IMR-90 (cell line): ENCODE measurements at regions not wholly inside any gene's neighbourhood (a gene's known extent, or its start where the extent isn't known, plus 50 kb on each side); places are given as distances from the start of the nearest gene placed in this dataset.

ENCODE experiments used
- ATAC-seq: fragments of 200-7000 bp; cut with Tn5 transposase; 2 replicates; pipeline ENCODE4 v1.9.1; 2020; ENCODE audit warnings: low read depth, mild to moderate bottlenecking, moderate library complexity
- BruUV-seq: library from RNA; stranded (reverse); fragments of 400-500 nt; replicated peaks from 2 replicates; lab custom pipeline; 2021; lab: Mats Ljungman, UMichigan
- CTCF ChIA-PET: fragments of 300-600 bp; formaldehyde crosslinking; extraction: SDS; loops from one replicate; lab custom pipeline; 2021; ENCODE audit warnings: antibody characterized with exemption; lab: Yijun Ruan, JAX
- POLR2A ChIA-PET: fragments of 300-600 bp; sonication (Branson Sonifier 250); formaldehyde crosslinking; loops from one replicate; lab custom pipeline; 2022; ENCODE audit warnings: antibody characterized with exemption; ENCODE audit not compliant: unreplicated experiment; lab: Charles Lee
- DNase-seq: peaks from one replicate; pipeline ENCODE4 v3.0.0; 2013
- H2AFZ ChIP-seq: replicated peaks from 2 replicates; pipeline ENCODE3; 2013; ENCODE audit warnings: low read length, mild to moderate bottlenecking; ENCODE audit not compliant: poor library complexity
- H2AK5ac ChIP-seq: 2 replicates; pipeline ENCODE4 v1.6.1; 2013; ENCODE audit warnings: low read depth, low read length, inconsistent platforms
- H2AK9ac ChIP-seq: replicated peaks from 2 replicates; pipeline ENCODE3; 2013; ENCODE audit warnings: mild to moderate bottlenecking, low read depth, low read length, moderate library complexity; ENCODE audit not compliant: poor library complexity
- H2BK120ac ChIP-seq: 2 replicates; pipeline ENCODE4 v1.6.1; 2013; ENCODE audit warnings: low read depth, low read length, inconsistent platforms
- H2BK15ac ChIP-seq: 3 replicates; pipeline ENCODE4 v1.6.1; 2013; ENCODE audit warnings: low read depth, low read length, inconsistent platforms
- H2BK20ac ChIP-seq: 2 replicates; pipeline ENCODE4 v1.6.1; 2013; ENCODE audit warnings: low read depth, mild to moderate bottlenecking, inconsistent platforms, low read length, moderate library complexity
- H2BK5ac ChIP-seq: 2 replicates; pipeline ENCODE4 v1.6.1; 2013; ENCODE audit warnings: mild to moderate bottlenecking, low read depth, low read length, inconsistent platforms; ENCODE audit not compliant: poor library complexity, severe bottlenecking
- H3K14ac ChIP-seq: replicated peaks from 2 replicates; pipeline ENCODE4 v1.6.1; 2013; ENCODE audit warnings: low read depth, low read length, inconsistent platforms
- H3K18ac ChIP-seq: 2 replicates; pipeline ENCODE4 v1.6.1; 2013; ENCODE audit warnings: low read depth, low read length, control low read depth
- H3K23ac ChIP-seq: 2 replicates; pipeline ENCODE4 v1.6.1; 2013; ENCODE audit warnings: low read depth, low read length, inconsistent platforms
- H3K27ac ChIP-seq: 2 replicates; pipeline ENCODE4 v1.5.1; 2013; ENCODE audit warnings: mild to moderate bottlenecking, control low read depth, low read length; ENCODE audit not compliant: insufficient read depth
- H3K27me3 ChIP-seq: 2 replicates; pipeline ENCODE4 v1.6.1; 2013; ENCODE audit warnings: low read length; ENCODE audit not compliant: control insufficient read depth, insufficient read depth
- H3K36me3 ChIP-seq: 2 replicates; pipeline ENCODE4 v1.6.1; 2013; ENCODE audit warnings: low read length, mixed read lengths; ENCODE audit not compliant: control insufficient read depth, insufficient read depth
- H3K4ac ChIP-seq: 2 replicates; pipeline ENCODE4 v1.6.1; 2013; ENCODE audit warnings: low read depth, low read length, inconsistent platforms
- H3K4me1 ChIP-seq: 2 replicates; pipeline ENCODE4 v1.6.1; 2013; ENCODE audit warnings: low read length, mixed read lengths; ENCODE audit not compliant: control insufficient read depth, insufficient read depth
- H3K4me2 ChIP-seq: 2 replicates; pipeline ENCODE4 v1.6.1; 2013; ENCODE audit warnings: low read depth, mild to moderate bottlenecking, control low read depth, low read length, moderate library complexity
- H3K4me3 ChIP-seq: 2 replicates; pipeline ENCODE4 v1.5.1; 2013; ENCODE audit warnings: low read depth, mild to moderate bottlenecking, control low read depth, low read length, moderate library complexity; ENCODE audit not compliant: insufficient read depth
- H3K56ac ChIP-seq: 2 replicates; pipeline ENCODE4 v1.6.1; 2013; ENCODE audit warnings: low read length, inconsistent platforms; ENCODE audit not compliant: insufficient read depth; ENCODE audit errors: extremely low read depth
- H3K79me1 ChIP-seq, 2 experiments: 2 replicates each; pipeline ENCODE4 v1.6.1; 2013; ENCODE audit warnings: low read length in 2 of 2, inconsistent platforms in 1 of 2, low read depth in 1 of 2
- H3K9ac ChIP-seq: 2 replicates; pipeline ENCODE4 v1.6.1; 2013; ENCODE audit warnings: low read depth, low read length, control low read depth
- H3K9me1 ChIP-seq: 2 replicates; pipeline ENCODE4 v1.6.1; 2013; ENCODE audit warnings: low read length, inconsistent platforms; ENCODE audit not compliant: insufficient read depth
- H3K9me3 ChIP-seq: 2 replicates; pipeline ENCODE4 v1.6.1; 2013; ENCODE audit warnings: low read length; ENCODE audit not compliant: control insufficient read depth, insufficient read depth
- H4K20me1 ChIP-seq: 2 replicates; pipeline ENCODE4 v1.6.1; 2013; ENCODE audit warnings: low read length, inconsistent platforms; ENCODE audit not compliant: insufficient read depth
- H4K5ac ChIP-seq: 2 replicates; pipeline ENCODE4 v1.6.1; 2013; ENCODE audit warnings: mild to moderate bottlenecking, low read depth, low read length, control low read depth
- H4K8ac ChIP-seq, 2 experiments: 2 replicates each; pipeline ENCODE4 v1.6.1; 2013; ENCODE audit warnings: low read depth in 2 of 2, low read length in 2 of 2, control low read depth in 1 of 2, inconsistent platforms in 1 of 2
- H4K91ac ChIP-seq: 2 replicates; pipeline ENCODE4 v1.6.1; 2013; ENCODE audit warnings: low read depth, low read length, inconsistent platforms; ENCODE audit not compliant: insufficient read depth
- BHLHE40 ChIP-seq: fragments of 150-350 bp; IDR thresholded peaks from 2 replicates; pipeline ENCODE4 v1.6.1; 2016; ENCODE audit warnings: mild to moderate bottlenecking, low read depth, low read length
- CEBPB ChIP-seq: IDR thresholded peaks from 2 replicates; pipeline ENCODE4 v1.6.1; 2012; ENCODE audit warnings: low read depth, low read length, improper control_type of control experiment
- CHD1 ChIP-seq: IDR thresholded peaks from 2 replicates; pipeline ENCODE4 v1.6.1; 2012; ENCODE audit warnings: low read depth, low read length, improper control_type of control experiment
- CTCF ChIP-seq: conservative IDR thresholded peaks from 2 replicates; pipeline ENCODE4 v1.5.1; 2012; ENCODE audit warnings: mild to moderate bottlenecking, low read depth, low read length, improper control_type of control experiment
- FOS ChIP-seq: fragments of 150-350 bp; IDR thresholded peaks from 2 replicates; pipeline ENCODE4 v1.6.1; 2016; ENCODE audit warnings: low read depth, low read length
- MAFK ChIP-seq: IDR thresholded peaks from 2 replicates; pipeline ENCODE4 v1.6.1; 2012; ENCODE audit warnings: low read depth, low read length, improper control_type of control experiment
- MAZ ChIP-seq: IDR thresholded peaks from 2 replicates; pipeline ENCODE4 v1.6.1; 2012; ENCODE audit warnings: low read depth, mild to moderate bottlenecking, low read length, improper control_type of control experiment, moderate library complexity, borderline replicate concordance
- MXI1 ChIP-seq: IDR thresholded peaks from 2 replicates; pipeline ENCODE4 v1.6.1; 2012; ENCODE audit warnings: low read depth, mild to moderate bottlenecking, low read length, moderate library complexity, borderline replicate concordance
- NFE2L2 ChIP-seq: fragments of 150-350 bp; IDR thresholded peaks from 2 replicates; pipeline ENCODE4 v1.6.1; 2016; ENCODE audit warnings: low read depth, mild to moderate bottlenecking, low read length
- POLR2A ChIP-seq: IDR thresholded peaks from 2 replicates; pipeline ENCODE4 v1.6.1; 2012; ENCODE audit warnings: mild to moderate bottlenecking, low read depth, low read length
- RAD21 ChIP-seq: IDR thresholded peaks from 2 replicates; pipeline ENCODE4 v1.6.1; 2012; ENCODE audit warnings: low read length, improper control_type of control experiment
- RCOR1 ChIP-seq: IDR thresholded peaks from 2 replicates; pipeline ENCODE4 v1.6.1; 2012; ENCODE audit warnings: mild to moderate bottlenecking, low read length, improper control_type of control experiment; ENCODE audit not compliant: insufficient replicate concordance
- RFX5 ChIP-seq: IDR thresholded peaks from 2 replicates; pipeline ENCODE4 v1.8.0; 2012; ENCODE audit warnings: low read depth, mild to moderate bottlenecking, low read length, moderate library complexity
- SMC3 ChIP-seq: fragments of 150-350 bp; IDR thresholded peaks from 2 replicates; pipeline ENCODE4 v1.6.1; 2016; ENCODE audit warnings: low read depth, mild to moderate bottlenecking, antibody characterized with exemption, low read length, moderate library complexity
- dilution Hi-C: fragments of 300-500 bp; cut with HindIII; formaldehyde crosslinking; loops from one replicate; pipeline ENCODE4 v1.14.3; 2018; ENCODE audit warnings: low sequenced_read_pairs; ENCODE audit not compliant: unreplicated experiment
- in situ Hi-C: fragments of 300-500 bp; cut with MboI; formaldehyde crosslinking; loops from 3 replicates; pipeline ENCODE4 v1.14.3; 2019; ENCODE audit warnings: low sequenced_read_pairs, inconsistent platforms, mixed read lengths
- intact Hi-C: fragments of 100-400 bp; cut with micrococcal nuclease; formaldehyde crosslinking; loops from 2 replicates; pipeline ENCODE4 v1.10.0; 2022
- TF ChIP-seq, protein P1 (sequence below): fragments of 150-350 bp; IDR thresholded peaks from 2 replicates; pipeline ENCODE4 v1.6.1; 2016; ENCODE audit warnings: low read depth, mild to moderate bottlenecking, low read length, moderate library complexity, borderline replicate concordance
- TF ChIP-seq, protein P2 (sequence below): fragments of 150-350 bp; IDR thresholded peaks from 2 replicates; pipeline ENCODE4 v1.6.1; 2017; ENCODE audit warnings: mild to moderate bottlenecking, antibody characterized with exemption, low read length, low read depth

GRCh38 chrX:40240844-40241243 is 143.1 kb upstream of the BCOR start:
- H3K79me1 ChIP-seq = no peaks in the 10 kb centered on the region
- no peak overlapping the region for H3K4ac ChIP-seq
- H3K27ac ChIP-seq = no peak overlapping the region
- no peaks in the 10 kb centered on the region for H3K36me3 ChIP-seq
- H3K4me2 ChIP-seq = no peak overlapping the region
- H3K4me3 ChIP-seq = no peak overlapping the region
- no peaks in the 10 kb centered on the region for H3K9me3 ChIP-seq
- no peak overlapping the region for H2BK15ac ChIP-seq
- in situ Hi-C loops = no loop called here
- TF ChIP-seq RAD21 = no peak
- no peak for TF ChIP-seq POLR2A
- no peak for TF ChIP-seq BHLHE40
- TF ChIP-seq CHD1 = no peak
- no peak for TF ChIP-seq FOS
- TF ChIP-seq MAZ = no peak
- TF ChIP-seq, protein P1, sequence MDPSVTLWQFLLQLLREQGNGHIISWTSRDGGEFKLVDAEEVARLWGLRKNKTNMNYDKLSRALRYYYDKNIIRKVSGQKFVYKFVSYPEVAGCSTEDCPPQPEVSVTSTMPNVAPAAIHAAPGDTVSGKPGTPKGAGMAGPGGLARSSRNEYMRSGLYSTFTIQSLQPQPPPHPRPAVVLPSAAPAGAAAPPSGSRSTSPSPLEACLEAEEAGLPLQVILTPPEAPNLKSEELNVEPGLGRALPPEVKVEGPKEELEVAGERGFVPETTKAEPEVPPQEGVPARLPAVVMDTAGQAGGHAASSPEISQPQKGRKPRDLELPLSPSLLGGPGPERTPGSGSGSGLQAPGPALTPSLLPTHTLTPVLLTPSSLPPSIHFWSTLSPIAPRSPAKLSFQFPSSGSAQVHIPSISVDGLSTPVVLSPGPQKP = no peak
- TF ChIP-seq, protein P2, sequence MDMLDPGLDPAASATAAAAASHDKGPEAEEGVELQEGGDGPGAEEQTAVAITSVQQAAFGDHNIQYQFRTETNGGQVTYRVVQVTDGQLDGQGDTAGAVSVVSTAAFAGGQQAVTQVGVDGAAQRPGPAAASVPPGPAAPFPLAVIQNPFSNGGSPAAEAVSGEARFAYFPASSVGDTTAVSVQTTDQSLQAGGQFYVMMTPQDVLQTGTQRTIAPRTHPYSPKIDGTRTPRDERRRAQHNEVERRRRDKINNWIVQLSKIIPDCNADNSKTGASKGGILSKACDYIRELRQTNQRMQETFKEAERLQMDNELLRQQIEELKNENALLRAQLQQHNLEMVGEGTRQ = no peak
- no peak for TF ChIP-seq SMC3
- TF ChIP-seq NFE2L2 = no peak
- TF ChIP-seq MAFK = no peak
- no peak for TF ChIP-seq RFX5
- TF ChIP-seq RCOR1 = no peak
- TF ChIP-seq CTCF = no peak
- TF ChIP-seq CEBPB = no peak
- TF ChIP-seq MXI1 = no peak
- dilution Hi-C loops = no loop called here
- H4K8ac ChIP-seq = no peak overlapping the region
- no TSS peak for BruUV-seq
- H2AK9ac ChIP-seq = no peak overlapping the region
- no peak overlapping the region for H2AK5ac ChIP-seq
- POLR2A ChIA-PET = no interaction called here
- no peak overlapping the region for H4K5ac ChIP-seq
- no peak overlapping the region for H3K56ac ChIP-seq
- no peaks in the 10 kb centered on the region for H3K9me1 ChIP-seq
- H3K27me3 ChIP-seq = peaks cover 7% of the 10 kb centered on the region
- H4K20me1 ChIP-seq = no peaks in the 10 kb centered on the region
- no peak overlapping the region for H2BK5ac ChIP-seq
- no peak overlapping the region for H4K91ac ChIP-seq
- H2AFZ ChIP-seq = no peak overlapping the region
- CTCF ChIA-PET = no interaction called here
- no peak for ATAC-seq
- H3K14ac ChIP-seq = no peak overlapping the region
- H2BK20ac ChIP-seq = no peak overlapping the region
- H3K4me1 ChIP-seq = peaks cover 6% of the 10 kb centered on the region
- intact Hi-C loops = no loop called here
- H3K18ac ChIP-seq = no peak overlapping the region
- no peak overlapping the region for H2BK120ac ChIP-seq
- DNase-seq = no peak
- no peak overlapping the region for H3K9ac ChIP-seq
- no peak overlapping the region for H3K23ac ChIP-seq
